Common myeloid progenitor, CD34-positive (primary cell): ENCODE measurements at regions not wholly inside any gene's neighbourhood (a gene's known extent, or its start where the extent isn't known, plus 50 kb on each side); places are given as distances from the start of the nearest gene placed in this dataset.

Source experiments
- CTCF ChIA-PET: fragments of 350-600 bp; sonication (Branson Sonifier 250); formaldehyde crosslinking; loops from one replicate; lab custom pipeline; 2021; ENCODE audit warnings: antibody characterized with exemption; lab: Charles Lee
- POLR2A ChIA-PET: fragments of 350-600 bp; sonication (Branson Sonifier 250); formaldehyde crosslinking; loops from one replicate; lab custom pipeline; 2021; ENCODE audit warnings: antibody characterized with exemption; lab: Charles Lee
- DNase-seq, 3 donors: peaks; one replicate each; pipeline versions ENCODE4 v3.0.0 to v3.0.0-alpha.2; 2013
- H3K27ac ChIP-seq, 2 experiments: 1 replicate in 1 of 2; 2 replicates in 1 of 2; pipeline ENCODE4 v1.7.0; 2013; ENCODE audit warnings: inconsistent platforms in 2 of 2, low read length in 2 of 2, mild to moderate bottlenecking in 2 of 2, low read depth in 1 of 2, moderate library complexity in 1 of 2; ENCODE audit not compliant: severe bottlenecking in 2 of 2, insufficient read depth in 1 of 2, poor library complexity in 1 of 2
- H3K27me3 ChIP-seq, 5 experiments: replicated peaks in 2 of 5; 1 replicate in 3 of 5; 2 replicates in 2 of 5; pipeline versions ENCODE4 v1.6.1 to v1.7.0; 2013; ENCODE audit warnings: low read length in 4 of 5, mild to moderate bottlenecking in 2 of 5, moderate library complexity in 2 of 5, inconsistent platforms in 1 of 5; ENCODE audit not compliant: insufficient read depth in 5 of 5, control insufficient read depth in 4 of 5
- H3K36me3 ChIP-seq, 4 experiments: 1 replicate in 2 of 4; 2 replicates in 2 of 4; pipeline versions ENCODE4 v1.6.1 to v1.7.0; 2013; ENCODE audit warnings: low read length in 3 of 4, control low read depth in 1 of 4, mild to moderate bottlenecking in 1 of 4; ENCODE audit not compliant: control insufficient read depth in 4 of 4, insufficient read depth in 4 of 4
- H3K4me1 ChIP-seq, 4 experiments: 1 replicate in 3 of 4; 2 replicates in 1 of 4; pipeline versions ENCODE4 v1.6.1 to v1.7.1; 2013; ENCODE audit warnings: low read length in 3 of 4, mild to moderate bottlenecking in 3 of 4, control low read depth in 1 of 4, inconsistent platforms in 1 of 4, moderate library complexity in 1 of 4; ENCODE audit not compliant: control insufficient read depth in 4 of 4, insufficient read depth in 4 of 4; ENCODE audit errors: control extremely low read depth in 1 of 4
- H3K4me3 ChIP-seq, 7 experiments: 1 replicate in 4 of 7; 2 replicates in 3 of 7; pipeline versions ENCODE4 v1.5.1 to v1.7.0; 2013; ENCODE audit warnings: mild to moderate bottlenecking in 7 of 7, low read length in 6 of 7, moderate library complexity in 6 of 7, inconsistent platforms in 2 of 7, low read depth in 2 of 7, control low read depth in 1 of 7; ENCODE audit not compliant: insufficient read depth in 4 of 7, control insufficient read depth in 1 of 7; ENCODE audit errors: extremely low read depth in 1 of 7
- H3K9me3 ChIP-seq, 5 experiments: 1 replicate in 4 of 5; 2 replicates in 1 of 5; pipeline versions ENCODE4 v1.6.1 to v1.7.1; 2013; ENCODE audit warnings: low read length in 4 of 5, mild to moderate bottlenecking in 2 of 5, inconsistent platforms in 1 of 5, low read depth in 1 of 5, moderate library complexity in 1 of 5; ENCODE audit not compliant: control insufficient read depth in 4 of 5, insufficient read depth in 2 of 5; ENCODE audit errors: control extremely low read depth in 1 of 5
- WGBS: methylation state at CpG from one replicate; pipeline ENCODE4 v1.1.5; 2013; ENCODE audit not compliant: insufficient coverage; 5-methylcytosine and 5-hydroxymethylcytosine counted together

DNA sequence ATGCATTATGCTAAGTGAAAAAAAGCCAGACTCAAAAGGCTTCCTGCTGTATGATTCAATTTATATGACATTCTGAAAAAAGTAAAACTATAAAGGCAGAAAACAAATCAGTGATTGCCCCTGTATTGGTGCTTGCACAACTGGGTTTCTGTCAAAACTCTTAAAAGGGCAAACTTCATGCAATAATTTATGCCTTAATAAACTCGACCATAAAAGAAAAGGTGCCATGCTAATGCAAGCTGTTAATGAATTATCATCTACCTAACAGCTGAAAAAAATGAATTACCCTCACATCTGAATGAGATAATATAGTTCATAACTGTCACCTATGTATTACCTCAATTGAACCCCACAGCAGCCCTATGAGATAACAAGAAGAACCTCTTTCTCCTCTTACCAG lies 120.8 kb upstream of the ATP1A1 start:
- CTCF ChIA-PET: interaction anchor here (1.2 kb wide), 1 partner anchor 9 kb away, joined by 5 read pairs; no protein-coding TSS in a partner anchor
- WGBS: 100% methylated on average over 1 of the region's 1 CpG

DNA sequence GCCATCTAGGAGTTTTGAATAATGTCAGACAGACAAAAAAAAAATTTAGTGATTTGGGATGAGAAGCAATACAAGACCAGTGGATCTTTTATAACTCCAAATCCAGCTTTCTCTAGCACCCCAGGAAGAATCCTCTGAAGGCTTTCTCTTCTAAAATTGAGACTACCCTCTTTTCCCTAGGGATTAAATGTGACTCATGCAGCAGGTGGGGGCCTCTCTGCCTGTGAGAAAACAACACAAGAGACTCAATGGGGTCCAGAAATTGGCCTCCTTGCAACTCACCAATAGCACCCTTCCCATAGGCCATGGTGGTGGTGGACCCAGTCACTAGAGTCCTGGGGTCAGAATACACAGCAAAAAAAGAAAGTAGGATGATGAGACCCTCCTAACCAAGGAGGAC lies 120.3 kb upstream of the ATP1A1 start:
- DNase-seq: no peak
- Histone ChIP-seq H3K27ac (no peak overlapping the region), H3K4me3 (no peak overlapping the region), H3K36me3 (no peaks in the 10 kb centered on the region), H3K27me3 (no peaks in the 10 kb centered on the region), H3K9me3 (no peaks in the 10 kb centered on the region), H3K4me1 (no peaks in the 10 kb centered on the region)
- ChIA-PET CTCF (no interaction called here), POLR2A (interaction anchor here (0.6 kb wide), 1 partner anchor 20 kb away, joined by 3 read pairs; no protein-coding TSS in a partner anchor)

More for the DNA sequence above, 120.8 kb upstream of the ATP1A1 start:
- no peaks in the 10 kb centered on the region for H3K9me3 ChIP-seq
- no peak overlapping the region for H3K4me3 ChIP-seq
- H3K36me3 ChIP-seq: no peaks in the 10 kb centered on the region
- no peaks in the 10 kb centered on the region for H3K27me3 ChIP-seq
- POLR2A ChIA-PET: no interaction called here
- H3K4me1 ChIP-seq: no peaks in the 10 kb centered on the region
- no peak overlapping the region for H3K27ac ChIP-seq
- no peak for DNase-seq

DNA sequence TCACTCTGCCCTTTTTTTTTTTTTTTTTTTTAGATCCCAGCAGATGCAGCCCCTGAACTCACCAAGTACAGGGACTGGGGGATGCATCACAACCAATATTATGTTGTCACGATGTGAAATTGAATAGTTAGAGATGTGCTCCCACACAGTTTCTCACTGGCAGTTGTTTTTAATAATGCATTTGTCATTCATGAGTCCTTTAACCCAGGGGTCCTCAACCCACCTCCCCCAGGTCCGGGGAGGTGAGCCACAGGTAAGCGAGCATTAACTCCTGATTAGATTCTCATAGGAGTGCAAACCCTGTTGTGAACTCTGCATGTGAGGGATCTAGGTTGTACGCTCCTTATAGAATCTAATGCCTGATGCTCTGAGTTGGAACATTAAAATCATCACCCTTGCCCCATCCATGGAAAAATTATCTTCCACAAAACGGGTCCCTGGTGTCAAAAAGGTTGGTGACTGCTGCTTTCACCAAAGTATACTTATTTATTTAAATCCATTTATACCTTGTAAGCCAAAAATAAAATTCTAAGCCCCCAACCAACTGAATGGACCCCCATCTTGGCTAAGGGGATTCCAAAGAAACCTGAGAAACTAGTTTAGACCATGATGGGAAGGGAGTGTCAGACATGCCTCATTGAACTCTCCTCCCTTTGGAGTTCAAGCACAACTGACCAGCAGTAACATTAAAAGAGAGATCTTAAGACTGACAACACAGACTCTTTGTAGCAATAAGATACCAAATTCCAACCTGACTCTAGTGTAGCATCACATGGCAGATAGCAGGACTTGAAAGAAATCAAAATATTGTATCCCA lies 119.3 kb upstream of the ATP1A1 start:
- CTCF ChIA-PET: no interaction called here

DNA sequence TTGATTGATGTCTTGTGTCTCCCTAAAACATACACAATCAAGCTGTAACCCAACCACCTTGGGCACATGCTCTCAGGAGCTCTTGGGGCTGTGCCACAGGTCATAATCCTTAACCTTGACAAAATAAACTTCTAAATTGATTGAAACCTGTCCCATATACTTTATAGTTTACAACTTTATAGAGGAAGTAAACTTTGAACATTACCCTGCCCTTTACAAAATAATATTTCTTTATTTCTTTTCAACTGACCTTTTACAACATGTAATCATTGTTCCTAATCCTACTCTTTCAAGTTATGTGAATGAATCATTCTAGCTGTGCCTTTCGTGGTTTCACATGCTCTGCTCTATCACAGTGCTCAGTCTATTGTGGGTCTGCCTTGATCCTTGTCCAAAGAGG lies 118.3 kb upstream of the ATP1A1 start:
- POLR2A ChIA-PET: no interaction called here
- Histone ChIP-seq H3K27me3 (no peaks in the 10 kb centered on the region), H3K27ac (no peak overlapping the region), H3K4me1 (no peaks in the 10 kb centered on the region), H3K4me3 (no peak overlapping the region), H3K9me3 (no peaks in the 10 kb centered on the region), H3K36me3 (no peaks in the 10 kb centered on the region)
- WGBS: 100% methylated on average over 1 of the region's 1 CpG
- CTCF ChIA-PET: no interaction called here
- DNase-seq: no peak

More for the DNA sequence above, 119.3 kb upstream of the ATP1A1 start:
- Histone ChIP-seq H3K27me3 (no peaks in the 10 kb centered on the region), H3K27ac (no peak overlapping the region), H3K36me3 (no peaks in the 10 kb centered on the region), H3K4me3 (no peak overlapping the region), H3K9me3 (no peaks in the 10 kb centered on the region), H3K4me1 (no peaks in the 10 kb centered on the region)
- POLR2A ChIA-PET: interaction anchor here (0.6 kb wide), 1 partner anchor 19 kb away, joined by 3 read pairs; no protein-coding TSS in a partner anchor
- 100% methylated on average over 4 of the region's 5 CpGs for WGBS
- no peak for DNase-seq

DNA sequence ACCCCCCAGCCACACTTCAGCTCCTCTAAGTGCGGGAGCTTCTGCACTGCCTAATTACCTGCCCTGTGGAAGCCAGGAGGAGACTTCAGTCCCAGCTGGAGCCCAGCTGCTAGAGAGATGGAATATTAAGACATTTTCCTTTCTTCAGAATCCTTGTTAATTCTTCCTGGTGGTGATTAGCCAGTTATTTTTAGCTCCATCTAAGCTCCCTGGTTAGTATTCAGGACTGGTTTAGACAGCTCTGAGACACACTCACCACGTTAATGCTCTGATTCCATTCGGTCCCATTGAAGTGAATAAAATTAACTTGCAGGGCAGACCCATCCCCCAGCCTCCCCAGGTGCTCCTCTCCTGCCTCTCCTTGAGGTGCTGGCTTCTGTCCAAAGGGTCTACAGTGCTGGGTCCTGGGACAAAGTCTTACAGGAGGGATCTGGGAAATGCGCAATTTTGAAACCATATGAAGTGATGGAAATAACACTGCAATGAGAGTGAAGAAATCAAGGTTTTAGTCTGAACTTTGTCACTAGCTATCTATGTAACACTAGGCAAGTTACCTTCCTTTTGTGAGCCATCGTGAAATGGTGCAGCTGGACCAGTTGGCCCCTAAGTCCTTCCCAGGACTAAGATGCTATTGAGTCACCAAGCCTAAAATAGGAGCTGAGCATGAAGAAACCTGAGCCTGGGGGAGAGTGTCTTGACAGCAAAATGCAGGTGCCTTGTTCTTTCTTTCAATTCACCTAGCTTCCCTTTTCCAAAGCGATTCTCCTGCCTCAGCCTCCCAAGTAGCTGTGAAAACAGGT lies 117.4 kb upstream of the ATP1A1 start:
- no peaks in the 10 kb centered on the region for H3K36me3 ChIP-seq
- 100% methylated on average over 3 of the region's 6 CpGs for WGBS
- ChIA-PET CTCF (no interaction called here), POLR2A (no interaction called here)
- H3K27ac ChIP-seq: no peak overlapping the region
- H3K27me3 ChIP-seq: no peaks in the 10 kb centered on the region
- DNase-seq: no peak
- H3K4me1 ChIP-seq: no peaks in the 10 kb centered on the region
- no peaks in the 10 kb centered on the region for H3K9me3 ChIP-seq
- H3K4me3 ChIP-seq: no peak overlapping the region

DNA sequence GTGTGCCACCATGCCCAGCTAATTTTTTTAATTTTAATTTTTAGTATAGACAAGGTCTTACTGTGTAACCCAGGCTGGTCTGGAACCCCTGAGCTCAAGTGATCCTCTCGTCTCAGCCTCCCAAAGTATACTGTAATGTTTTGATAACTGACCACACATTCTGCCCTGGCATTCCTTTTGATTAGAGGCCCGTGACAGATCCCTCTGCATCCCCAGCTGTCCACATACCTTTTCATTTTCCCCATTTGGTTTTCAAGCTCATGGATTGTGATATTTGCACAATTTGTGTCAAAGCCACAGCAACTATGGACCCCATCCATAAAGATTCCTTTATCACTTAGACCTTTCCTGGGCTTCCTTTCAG lies 116.8 kb upstream of the ATP1A1 start:
- 100% methylated on average over 1 of the region's 2 CpGs for WGBS
- H3K27me3 ChIP-seq: no peaks in the 10 kb centered on the region
- POLR2A ChIA-PET: no interaction called here
- DNase-seq: no peak
- no peaks in the 10 kb centered on the region for H3K9me3 ChIP-seq
- CTCF ChIA-PET: no interaction called here
- H3K27ac ChIP-seq: no peak overlapping the region
- H3K36me3 ChIP-seq: no peaks in the 10 kb centered on the region
- no peak overlapping the region for H3K4me3 ChIP-seq
- no peaks in the 10 kb centered on the region for H3K4me1 ChIP-seq

DNA sequence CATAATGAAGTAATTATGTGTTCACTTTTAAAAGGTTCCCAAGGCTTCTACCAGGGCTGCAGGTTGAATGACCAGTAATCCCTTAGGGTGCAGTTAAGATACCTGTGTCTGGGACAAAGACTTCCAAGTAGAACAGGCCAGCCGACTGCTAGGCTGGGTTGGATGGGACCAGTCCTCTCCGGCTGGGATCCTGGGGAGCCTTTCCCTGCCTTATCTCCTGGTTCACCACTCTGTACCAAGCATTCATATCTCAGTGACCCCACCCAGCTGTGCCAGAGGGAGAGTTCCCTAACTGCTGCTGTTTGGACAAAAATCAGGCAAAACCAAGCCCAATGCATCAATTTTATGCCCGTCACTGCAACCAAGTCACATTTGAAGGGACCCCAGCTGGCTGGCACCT lies 116.2 kb upstream of the ATP1A1 start:
- ChIA-PET CTCF (no interaction called here), POLR2A (no interaction called here)
- H3K4me1 ChIP-seq: no peaks in the 10 kb centered on the region
- H3K27me3 ChIP-seq: no peaks in the 10 kb centered on the region
- H3K4me3 ChIP-seq: no peak overlapping the region
- WGBS: no CpG with 5 or more reads among the region's 3 CpGs
- no peaks in the 10 kb centered on the region for H3K9me3 ChIP-seq
- DNase-seq: no peak
- H3K36me3 ChIP-seq: no peaks in the 10 kb centered on the region
- no peak overlapping the region for H3K27ac ChIP-seq
